ENCODE measurements at regions not wholly inside any gene's neighbourhood (a gene's known extent, or its start where the extent isn't known, plus 50 kb on each side); places are given as distances from the start of the nearest gene placed in this dataset.

DNA sequence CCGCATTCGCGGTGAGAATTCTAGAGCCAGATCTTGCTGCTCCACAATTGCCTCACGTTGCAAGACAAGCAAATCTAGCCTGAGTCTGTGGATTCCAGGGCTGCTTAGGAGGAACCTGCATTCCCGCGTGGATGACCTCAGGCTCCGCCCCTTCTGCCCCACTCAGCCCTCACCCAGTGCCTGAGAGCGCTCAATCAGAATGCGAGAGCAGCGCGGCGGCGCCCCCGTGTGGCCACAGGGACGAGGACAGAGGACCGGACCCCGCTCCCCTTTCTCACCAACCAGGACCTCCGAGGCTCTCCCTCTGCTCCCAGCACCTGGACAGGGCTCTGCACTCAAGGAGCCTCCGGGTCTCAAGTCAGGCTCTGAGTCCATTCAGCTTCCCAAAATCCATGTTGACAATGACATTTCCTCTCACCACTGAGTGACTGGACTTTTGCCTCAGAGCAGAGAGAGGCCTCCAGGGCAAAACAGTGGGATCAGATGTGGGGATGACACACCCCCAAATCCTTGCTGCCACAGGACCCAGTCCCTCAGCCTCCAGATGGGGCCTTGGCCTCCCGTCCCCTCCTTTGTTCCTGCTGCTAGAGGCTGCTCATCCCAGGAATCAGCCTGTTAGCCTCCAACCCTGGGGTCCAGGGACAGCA is 52.0 kb downstream of the RPP21 start (continued):
- TF ChIP-seq NFATC4 (CRISPR knock-in tag; IDR thresholded peaks at IDR 0.05) (no peak), TEAD4 (CRISPR knock-in tag; IDR thresholded peaks at IDR 0.05) (no peak), KAT7 (CRISPR knock-in tag; IDR thresholded peaks at IDR 0.05; ENCODE audit: borderline replicate concordance) (no peak), CBFB (CRISPR knock-in tag; IDR thresholded peaks at IDR 0.05; ENCODE audit: low read depth) (no peak), OVOL2 (CRISPR knock-in tag; IDR thresholded peaks at IDR 0.05; ENCODE audit: borderline replicate concordance) (no peak), ZNF416 (CRISPR knock-in tag; IDR thresholded peaks at IDR 0.05) (no peak), ATF1 (CRISPR knock-in tag; IDR thresholded peaks at IDR 0.05) (no peak), ZNF512 (CRISPR knock-in tag; IDR thresholded peaks at IDR 0.05; ENCODE audit: borderline replicate concordance) (no peak), ZNF263 (CRISPR knock-in tag; IDR thresholded peaks at IDR 0.05; ENCODE audit: low read depth) (no peak), EMX1 (CRISPR knock-in tag; IDR thresholded peaks at IDR 0.05) (no peak), CREM (CRISPR knock-in tag; IDR thresholded peaks at IDR 0.05) (no peak), ETV6 (CRISPR knock-in tag; IDR thresholded peaks at IDR 0.05) (0 out of 2 replicates have a peak, but pooled peaks have one; percentile 43), USF2 (CRISPR knock-in tag; IDR thresholded peaks at IDR 0.05) (no peak), ZBTB43 (CRISPR knock-in tag; IDR thresholded peaks at IDR 0.05) (no peak)
- TF ChIP-seq, protein P1, sequence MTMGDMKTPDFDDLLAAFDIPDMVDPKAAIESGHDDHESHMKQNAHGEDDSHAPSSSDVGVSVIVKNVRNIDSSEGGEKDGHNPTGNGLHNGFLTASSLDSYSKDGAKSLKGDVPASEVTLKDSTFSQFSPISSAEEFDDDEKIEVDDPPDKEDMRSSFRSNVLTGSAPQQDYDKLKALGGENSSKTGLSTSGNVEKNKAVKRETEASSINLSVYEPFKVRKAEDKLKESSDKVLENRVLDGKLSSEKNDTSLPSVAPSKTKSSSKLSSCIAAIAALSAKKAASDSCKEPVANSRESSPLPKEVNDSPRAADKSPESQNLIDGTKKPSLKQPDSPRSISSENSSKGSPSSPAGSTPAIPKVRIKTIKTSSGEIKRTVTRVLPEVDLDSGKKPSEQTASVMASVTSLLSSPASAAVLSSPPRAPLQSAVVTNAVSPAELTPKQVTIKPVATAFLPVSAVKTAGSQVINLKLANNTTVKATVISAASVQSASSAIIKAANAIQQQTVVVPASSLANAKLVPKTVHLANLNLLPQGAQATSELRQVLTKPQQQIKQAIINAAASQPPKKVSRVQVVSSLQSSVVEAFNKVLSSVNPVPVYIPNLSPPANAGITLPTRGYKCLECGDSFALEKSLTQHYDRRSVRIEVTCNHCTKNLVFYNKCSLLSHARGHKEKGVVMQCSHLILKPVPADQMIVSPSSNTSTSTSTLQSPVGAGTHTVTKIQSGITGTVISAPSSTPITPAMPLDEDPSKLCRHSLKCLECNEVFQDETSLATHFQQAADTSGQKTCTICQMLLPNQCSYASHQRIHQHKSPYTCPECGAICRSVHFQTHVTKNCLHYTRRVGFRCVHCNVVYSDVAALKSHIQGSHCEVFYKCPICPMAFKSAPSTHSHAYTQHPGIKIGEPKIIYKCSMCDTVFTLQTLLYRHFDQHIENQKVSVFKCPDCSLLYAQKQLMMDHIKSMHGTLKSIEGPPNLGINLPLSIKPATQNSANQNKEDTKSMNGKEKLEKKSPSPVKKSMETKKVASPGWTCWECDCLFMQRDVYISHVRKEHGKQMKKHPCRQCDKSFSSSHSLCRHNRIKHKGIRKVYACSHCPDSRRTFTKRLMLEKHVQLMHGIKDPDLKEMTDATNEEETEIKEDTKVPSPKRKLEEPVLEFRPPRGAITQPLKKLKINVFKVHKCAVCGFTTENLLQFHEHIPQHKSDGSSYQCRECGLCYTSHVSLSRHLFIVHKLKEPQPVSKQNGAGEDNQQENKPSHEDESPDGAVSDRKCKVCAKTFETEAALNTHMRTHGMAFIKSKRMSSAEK (CRISPR knock-in tag; IDR thresholded peaks at IDR 0.05; ENCODE audit: borderline replicate concordance) = no peak
- TF ChIP-seq, protein P2, sequence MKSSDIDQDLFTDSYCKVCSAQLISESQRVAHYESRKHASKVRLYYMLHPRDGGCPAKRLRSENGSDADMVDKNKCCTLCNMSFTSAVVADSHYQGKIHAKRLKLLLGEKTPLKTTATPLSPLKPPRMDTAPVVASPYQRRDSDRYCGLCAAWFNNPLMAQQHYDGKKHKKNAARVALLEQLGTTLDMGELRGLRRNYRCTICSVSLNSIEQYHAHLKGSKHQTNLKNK (CRISPR knock-in tag; IDR thresholded peaks at IDR 0.05) = no peak

DNA sequence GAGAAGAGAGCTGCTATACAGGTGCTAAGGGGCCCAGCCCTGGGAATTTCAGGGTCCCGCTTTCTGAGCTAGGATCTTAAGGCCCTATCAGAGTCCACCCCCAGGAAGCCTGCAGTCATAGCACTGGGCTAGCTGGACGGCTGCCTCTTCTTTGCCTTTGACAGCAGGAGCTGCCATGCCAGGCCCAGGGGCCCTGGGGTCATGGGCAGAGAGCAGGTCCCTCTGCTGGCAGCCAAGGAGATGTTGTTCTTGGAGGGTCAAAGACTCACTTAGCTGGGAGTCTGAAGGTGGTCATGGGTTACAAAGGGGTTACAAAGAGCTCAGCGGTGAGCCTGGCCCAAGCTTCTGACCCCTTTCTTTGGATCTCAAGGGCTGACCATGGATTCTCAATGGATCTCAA is 52.7 kb downstream of the RPP21 start:
- Mint-ChIP-seq H3K4me3 (no peak overlapping the region), H3K9me3 (no peaks in the 10 kb centered on the region), H3K4me1 (0 out of 2 replicates have a peak, but pooled peaks cover 7% of the 10 kb centered on the region), H3K27me3 (ENCODE audit: low read depth) (peaks cover 44% of the 10 kb centered on the region), H3K36me3 (no peaks in the 10 kb centered on the region), H3K27ac (no peak overlapping the region)
- CTCF ChIA-PET = interaction anchor here (0.6 to 4.3 kb wide), 26 partner anchors 9 to 294 kb away, joined by 3 to 75 read pairs (median 5); partner anchors contain the start of gene TRIM39
- DNase-seq (ENCODE audit: low spot score) (peak; percentile 31), ATAC-seq (peak; percentile 55)
- POLR2A ChIA-PET = interaction anchor here (0.6 kb wide), 1 partner anchor 347 kb away, joined by 4 read pairs; no protein-coding TSS in a partner anchor
- TF ChIP-seq TEAD1 (CRISPR knock-in tag; IDR thresholded peaks at IDR 0.05) (no peak), HMGA2 (CRISPR knock-in tag; IDR thresholded peaks at IDR 0.05) (no peak), USF2 (CRISPR knock-in tag; IDR thresholded peaks at IDR 0.05) (no peak), GRHL2 (CRISPR knock-in tag; IDR thresholded peaks at IDR 0.05; ENCODE audit: insufficient replicate concordance, severe bottlenecking) (no peak), AR (CRISPR knock-in tag; IDR thresholded peaks at IDR 0.05) (no peak), MLX (CRISPR knock-in tag; IDR thresholded peaks at IDR 0.05) (no peak), NFYB (CRISPR knock-in tag; conservative IDR thresholded peaks at IDR 0.05; ENCODE audit: low read depth) (no peak), ZNF219 (CRISPR knock-in tag; IDR thresholded peaks at IDR 0.05; ENCODE audit: borderline replicate concordance) (no peak), GABPB1 (CRISPR knock-in tag; IDR thresholded peaks at IDR 0.05) (no peak)

Data from WTC11 (cell line).